HepG2 (cell line): ENCODE measurements at regions not wholly inside any gene's neighbourhood (a gene's known extent, or its start where the extent isn't known, plus 50 kb on each side); places are given as distances from the start of the nearest gene placed in this dataset.

Experiments used
- REST ChIP-seq, 2 experiments: IDR thresholded peaks; 2 replicates each; pipeline ENCODE4 v1.6.1; 2011 to 2012; ENCODE audit warnings: low read length in 2 of 2, borderline replicate concordance in 1 of 2, low read depth in 1 of 2, mild to moderate bottlenecking in 1 of 2, moderate library complexity in 1 of 2
- TARDBP ChIP-seq: sonication (generic); formaldehyde crosslinking; IDR thresholded peaks from 2 replicates; pipeline ENCODE4 v1.8.0; 2022; ENCODE audit warnings: mild to moderate bottlenecking, missing genetic modification reagents
- ZNF317 ChIP-seq: sonication (generic); formaldehyde crosslinking; IDR thresholded peaks from 2 replicates; pipeline ENCODE4 v1.5.0; 2020; ENCODE audit warnings: mild to moderate bottlenecking, missing genetic modification reagents

- TF ChIP-seq ZNF317: no peak
- TF ChIP-seq TARDBP (CRISPR knock-in tag): no peak
- no peak for TF ChIP-seq REST (IDR thresholded peaks at IDR 0.05; ENCODE audit: borderline replicate concordance in 1 of 2, low read depth in 1 of 2, low read length in 2 of 2)
These were observed 269.7 kb downstream of the PTBP2 start for GRCh38 chr1:96991261-96991660.
